ENCODE measurements at regions not wholly inside any gene's neighbourhood (a gene's known extent, or its start where the extent isn't known, plus 50 kb on each side); places are given as distances from the start of the nearest gene placed in this dataset.

DNA sequence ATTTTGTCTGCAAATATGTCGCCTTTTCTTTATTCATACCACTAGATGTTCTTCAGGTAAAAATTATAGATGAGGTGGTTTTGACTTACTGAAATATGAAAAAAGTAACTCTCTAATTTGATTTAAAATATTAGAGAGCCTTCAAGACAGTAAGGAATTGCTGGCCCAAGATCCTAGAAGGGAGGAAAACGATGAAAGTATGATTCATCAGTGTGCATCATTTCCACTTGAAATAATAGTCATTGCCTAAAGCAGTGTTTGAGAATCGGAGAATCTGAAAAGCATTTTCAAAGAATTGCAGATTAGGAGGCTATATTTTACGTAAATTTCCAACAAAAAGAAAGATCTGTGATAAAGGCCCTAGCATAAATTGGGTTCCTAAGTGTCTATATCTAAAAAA lies 1707.9 kb upstream of the PRR20A start:
- TF ChIP-seq, protein P1, sequence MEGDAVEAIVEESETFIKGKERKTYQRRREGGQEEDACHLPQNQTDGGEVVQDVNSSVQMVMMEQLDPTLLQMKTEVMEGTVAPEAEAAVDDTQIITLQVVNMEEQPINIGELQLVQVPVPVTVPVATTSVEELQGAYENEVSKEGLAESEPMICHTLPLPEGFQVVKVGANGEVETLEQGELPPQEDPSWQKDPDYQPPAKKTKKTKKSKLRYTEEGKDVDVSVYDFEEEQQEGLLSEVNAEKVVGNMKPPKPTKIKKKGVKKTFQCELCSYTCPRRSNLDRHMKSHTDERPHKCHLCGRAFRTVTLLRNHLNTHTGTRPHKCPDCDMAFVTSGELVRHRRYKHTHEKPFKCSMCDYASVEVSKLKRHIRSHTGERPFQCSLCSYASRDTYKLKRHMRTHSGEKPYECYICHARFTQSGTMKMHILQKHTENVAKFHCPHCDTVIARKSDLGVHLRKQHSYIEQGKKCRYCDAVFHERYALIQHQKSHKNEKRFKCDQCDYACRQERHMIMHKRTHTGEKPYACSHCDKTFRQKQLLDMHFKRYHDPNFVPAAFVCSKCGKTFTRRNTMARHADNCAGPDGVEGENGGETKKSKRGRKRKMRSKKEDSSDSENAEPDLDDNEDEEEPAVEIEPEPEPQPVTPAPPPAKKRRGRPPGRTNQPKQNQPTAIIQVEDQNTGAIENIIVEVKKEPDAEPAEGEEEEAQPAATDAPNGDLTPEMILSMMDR (IDR thresholded peaks at IDR 0.05), result no peak
- TF ChIP-seq EZH2 (IDR thresholded peaks at IDR 0.05; ENCODE audit: borderline replicate concordance, insufficient read depth, low read depth, low read length, poor library complexity, severe bottlenecking), result no peak

Data from B cell (primary cell).